Peyer's patch (tissue), 4 donors: ENCODE measurements at regions not wholly inside any gene's neighbourhood (a gene's known extent, or its start where the extent isn't known, plus 50 kb on each side); places are given as distances from the start of the nearest gene placed in this dataset.

Source experiments
- DNase-seq, 3 donors: peaks; one replicate each; pipeline ENCODE4 v3.0.0-alpha.2; 2017 to 2019
- H3K27ac ChIP-seq, 4 donors: fragments of 200-600 bp; sonication (generic); one replicate each; pipeline ENCODE4 v1.5.1; 2016 to 2019
- H3K27me3 ChIP-seq, 2 donors: fragments of 200-600 bp; sonication (generic); one replicate each; pipeline ENCODE4 v1.5.1; 2019
- H3K36me3 ChIP-seq, 3 donors: fragments of 200-600 bp; sonication (generic); one replicate each; pipeline ENCODE4 v1.5.1; 2016 to 2019
- H3K4me1 ChIP-seq, 4 donors: fragments of 200-600 bp; sonication (generic); one replicate each; pipeline ENCODE4 v1.5.1; 2016 to 2019
- H3K4me3 ChIP-seq, 4 donors: fragments of 200-600 bp; sonication (generic); 1 replicate in 3 of 4; 2 replicates in 1 of 4; pipeline ENCODE4 v1.5.1; 2016 to 2019; ENCODE audit warnings: mild to moderate bottlenecking in 1 of 4
- H3K9me3 ChIP-seq, 4 donors: fragments of 200-600 bp; sonication (generic); one replicate each; pipeline ENCODE4 v1.5.1; 2016 to 2019; ENCODE audit warnings: mild to moderate bottlenecking in 1 of 4
- POLR2A ChIP-seq, 2 donors: fragments of 450-650 bp; IDR thresholded peaks; one replicate each; pipeline ENCODE4 v1.5.1; 2017; ENCODE audit warnings: antibody characterized with exemption in 2 of 2, mild to moderate bottlenecking in 2 of 2, moderate library complexity in 2 of 2
- TF ChIP-seq, protein P1 (sequence below), 6 experiments: fragments of 450-650 bp in 4 of 6; fragments of 200-600 bp in 2 of 6; sonication (generic) in 1 of 6; IDR thresholded peaks; one replicate each; pipeline ENCODE4 v1.5.1; 2017 to 2019; ENCODE audit warnings: antibody characterized with exemption in 6 of 6, mild to moderate bottlenecking in 3 of 6, moderate library complexity in 1 of 6

DNA sequence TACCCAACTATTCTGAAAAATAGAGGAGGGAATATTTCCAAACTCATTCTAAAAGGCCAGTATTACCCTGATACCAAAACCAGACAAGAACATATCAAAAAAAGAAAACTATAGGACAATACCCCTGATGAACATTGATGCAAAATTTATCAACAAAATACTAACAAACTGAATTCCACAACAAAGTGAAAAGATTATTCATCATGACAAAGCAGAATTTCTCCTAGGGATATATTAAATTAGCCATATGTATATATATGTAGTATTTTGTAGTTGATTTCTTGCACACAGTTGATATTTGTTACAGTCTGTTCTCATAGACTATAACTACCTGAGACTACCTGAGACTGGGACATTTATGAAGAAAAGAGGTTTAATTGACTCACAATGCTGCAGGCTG, 495.0 kb upstream of the SPRY2 start:
- H3K27ac ChIP-seq: no peak overlapping the region
- H3K36me3 ChIP-seq: no peaks in the 10 kb centered on the region
- no peaks in the 10 kb centered on the region for H3K27me3 ChIP-seq
- no peak overlapping the region for H3K4me3 ChIP-seq
- no peaks in the 10 kb centered on the region for H3K4me1 ChIP-seq
- DNase-seq: no peak
- peaks cover 0 to 9% (median 0%) of the 10 kb centered on the region in 4 donors for H3K9me3 ChIP-seq
- TF ChIP-seq, protein P1, sequence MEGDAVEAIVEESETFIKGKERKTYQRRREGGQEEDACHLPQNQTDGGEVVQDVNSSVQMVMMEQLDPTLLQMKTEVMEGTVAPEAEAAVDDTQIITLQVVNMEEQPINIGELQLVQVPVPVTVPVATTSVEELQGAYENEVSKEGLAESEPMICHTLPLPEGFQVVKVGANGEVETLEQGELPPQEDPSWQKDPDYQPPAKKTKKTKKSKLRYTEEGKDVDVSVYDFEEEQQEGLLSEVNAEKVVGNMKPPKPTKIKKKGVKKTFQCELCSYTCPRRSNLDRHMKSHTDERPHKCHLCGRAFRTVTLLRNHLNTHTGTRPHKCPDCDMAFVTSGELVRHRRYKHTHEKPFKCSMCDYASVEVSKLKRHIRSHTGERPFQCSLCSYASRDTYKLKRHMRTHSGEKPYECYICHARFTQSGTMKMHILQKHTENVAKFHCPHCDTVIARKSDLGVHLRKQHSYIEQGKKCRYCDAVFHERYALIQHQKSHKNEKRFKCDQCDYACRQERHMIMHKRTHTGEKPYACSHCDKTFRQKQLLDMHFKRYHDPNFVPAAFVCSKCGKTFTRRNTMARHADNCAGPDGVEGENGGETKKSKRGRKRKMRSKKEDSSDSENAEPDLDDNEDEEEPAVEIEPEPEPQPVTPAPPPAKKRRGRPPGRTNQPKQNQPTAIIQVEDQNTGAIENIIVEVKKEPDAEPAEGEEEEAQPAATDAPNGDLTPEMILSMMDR (IDR thresholded peaks at IDR 0.05): no peak
- TF ChIP-seq POLR2A (IDR thresholded peaks at IDR 0.05): no peak

DNA sequence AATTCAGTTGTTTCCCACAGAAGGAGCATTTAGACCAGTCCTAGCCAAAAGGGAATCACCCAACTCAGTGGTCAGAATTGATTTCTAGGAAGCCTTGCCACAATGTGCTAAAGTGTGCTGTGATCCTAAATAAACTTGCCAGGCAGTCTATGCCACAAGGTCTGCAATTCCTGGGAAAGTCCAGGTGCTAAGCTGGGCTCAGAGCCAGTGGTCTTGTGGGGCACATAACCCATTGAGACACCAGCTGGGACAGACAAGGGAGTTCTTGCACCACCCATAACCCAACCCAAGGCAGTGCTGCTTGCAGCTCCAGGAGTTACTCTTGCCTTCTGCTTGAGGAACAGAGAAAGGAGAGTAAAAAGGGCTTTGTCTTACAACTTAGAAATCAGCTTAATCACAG, 489.5 kb upstream of the SPRY2 start:
- Histone ChIP-seq H3K4me3 (no peak overlapping the region), H3K27ac (no peak overlapping the region), H3K36me3 (no peaks in the 10 kb centered on the region), H3K27me3 (no peaks in the 10 kb centered on the region), H3K9me3 (peaks cover 0 to 9% (median 0%) of the 10 kb centered on the region in 4 donors), H3K4me1 (no peaks in the 10 kb centered on the region)
- no peak for TF ChIP-seq POLR2A (IDR thresholded peaks at IDR 0.05)
- TF ChIP-seq, protein P1 (IDR thresholded peaks at IDR 0.05): no peak
- no peak for DNase-seq

DNA sequence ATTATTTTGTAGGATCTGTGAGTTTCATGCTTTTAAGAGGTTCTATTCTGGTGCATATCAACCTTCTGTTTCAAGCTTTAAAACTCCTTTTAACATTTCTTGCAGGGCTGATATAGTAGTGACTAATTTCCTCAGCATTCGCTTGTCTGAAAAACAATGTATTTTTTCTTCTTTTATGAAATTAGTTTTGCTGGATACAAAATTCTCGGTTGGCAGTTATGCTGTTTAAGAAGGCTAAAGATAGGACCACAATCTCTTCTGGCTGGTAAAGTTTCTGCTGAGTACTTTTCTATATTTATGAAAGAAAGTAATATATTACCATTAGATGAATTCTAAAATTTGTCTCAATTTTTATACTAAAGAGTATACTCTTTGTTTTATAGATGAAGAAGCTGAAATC, 487.8 kb upstream of the SPRY2 start:
- Histone ChIP-seq H3K27ac (no peak overlapping the region), H3K36me3 (no peaks in the 10 kb centered on the region)

DNA sequence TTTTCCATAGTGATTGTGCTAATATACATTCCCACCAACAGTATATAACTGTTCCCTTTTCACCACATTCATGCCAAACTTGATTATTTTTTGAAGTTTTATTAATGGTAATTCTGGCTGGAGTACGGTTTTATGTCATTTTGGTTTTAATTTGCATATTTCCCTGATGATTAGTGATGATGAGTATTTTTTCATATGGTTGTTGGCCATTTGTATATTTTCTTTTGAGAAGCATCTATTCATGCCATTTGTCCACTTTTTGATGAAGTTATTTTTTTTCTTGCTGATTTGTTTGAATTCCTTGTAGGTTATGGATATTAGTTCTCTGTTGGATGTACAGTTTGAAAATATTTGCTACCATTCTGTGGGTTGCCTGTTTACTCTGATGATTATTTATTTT, 484.4 kb upstream of the SPRY2 start:
- Histone ChIP-seq H3K27ac (no peak overlapping the region), H3K9me3 (no peaks in the 10 kb centered on the region), H3K4me1 (no peaks in the 10 kb centered on the region), H3K27me3 (no peaks in the 10 kb centered on the region), H3K36me3 (no peaks in the 10 kb centered on the region), H3K4me3 (no peak overlapping the region)
- TF ChIP-seq, protein P1 (IDR thresholded peaks at IDR 0.05): no peak
- TF ChIP-seq POLR2A (IDR thresholded peaks at IDR 0.05): no peak
- no peak for DNase-seq

More for the DNA sequence above, 487.8 kb upstream of the SPRY2 start:
- H3K4me3 ChIP-seq: no peak overlapping the region
- TF ChIP-seq, protein P1 (IDR thresholded peaks at IDR 0.05): no peak
- TF ChIP-seq POLR2A (IDR thresholded peaks at IDR 0.05): no peak
- H3K27me3 ChIP-seq: no peaks in the 10 kb centered on the region
- H3K9me3 ChIP-seq: no peaks in the 10 kb centered on the region
- no peaks in the 10 kb centered on the region for H3K4me1 ChIP-seq
- DNase-seq: no peak

DNA sequence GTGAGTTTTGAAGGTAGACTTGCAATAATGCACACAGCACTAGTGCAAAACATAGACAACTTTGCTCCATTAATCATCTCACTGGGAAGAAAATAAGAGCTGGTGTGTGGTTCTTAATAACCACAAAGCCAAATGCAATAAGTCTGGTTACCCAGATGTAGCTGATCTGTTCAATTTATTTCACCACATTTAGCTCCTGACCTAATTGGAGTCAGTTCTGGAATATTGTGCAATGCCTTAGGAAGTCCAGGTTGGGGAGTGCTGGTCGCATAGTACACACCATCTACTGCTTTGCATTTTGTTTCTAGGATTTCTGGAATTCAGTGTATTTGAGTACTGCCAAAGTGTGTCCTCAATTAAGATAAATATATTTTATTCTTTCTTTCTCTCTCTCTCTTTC, 483.3 kb upstream of the SPRY2 start:
- Histone ChIP-seq H3K27me3 (no peaks in the 10 kb centered on the region), H3K9me3 (no peaks in the 10 kb centered on the region), H3K4me1 (no peaks in the 10 kb centered on the region), H3K36me3 (no peaks in the 10 kb centered on the region), H3K27ac (no peak overlapping the region), H3K4me3 (no peak overlapping the region)
- DNase-seq: no peak
- TF ChIP-seq POLR2A (IDR thresholded peaks at IDR 0.05): no peak
- TF ChIP-seq, protein P1 (IDR thresholded peaks at IDR 0.05): no peak

DNA sequence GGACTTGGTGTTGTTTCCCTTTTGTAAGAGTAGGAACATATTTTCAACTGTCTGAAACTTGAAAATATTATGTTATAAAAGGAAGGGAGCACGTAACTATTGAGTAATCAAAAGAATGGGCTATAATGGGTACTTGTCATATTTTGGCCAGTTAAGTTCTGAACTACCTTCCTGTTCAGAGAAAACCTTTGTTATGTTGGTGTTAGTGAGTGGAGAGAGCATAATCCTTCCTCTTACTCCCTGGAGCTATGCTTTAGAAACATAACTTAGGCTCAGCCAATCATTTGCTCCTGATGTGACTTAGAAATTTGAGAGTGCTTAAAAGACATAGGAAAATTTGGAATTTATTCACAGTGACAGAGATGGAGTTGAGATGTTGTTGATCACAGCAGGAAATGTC, 482.5 kb upstream of the SPRY2 start:
- H3K36me3 ChIP-seq: no peaks in the 10 kb centered on the region
- H3K9me3 ChIP-seq: no peaks in the 10 kb centered on the region
- no peak for TF ChIP-seq POLR2A (IDR thresholded peaks at IDR 0.05)
- TF ChIP-seq, protein P1 (IDR thresholded peaks at IDR 0.05): no peak
- no peak overlapping the region for H3K27ac ChIP-seq
- no peaks in the 10 kb centered on the region for H3K27me3 ChIP-seq
- no peak for DNase-seq
- H3K4me1 ChIP-seq: no peaks in the 10 kb centered on the region
- H3K4me3 ChIP-seq: no peak overlapping the region
